ENCODE measurements at regions not wholly inside any gene's neighbourhood (a gene's known extent, or its start where the extent isn't known, plus 50 kb on each side); places are given as distances from the start of the nearest gene placed in this dataset.

DNA sequence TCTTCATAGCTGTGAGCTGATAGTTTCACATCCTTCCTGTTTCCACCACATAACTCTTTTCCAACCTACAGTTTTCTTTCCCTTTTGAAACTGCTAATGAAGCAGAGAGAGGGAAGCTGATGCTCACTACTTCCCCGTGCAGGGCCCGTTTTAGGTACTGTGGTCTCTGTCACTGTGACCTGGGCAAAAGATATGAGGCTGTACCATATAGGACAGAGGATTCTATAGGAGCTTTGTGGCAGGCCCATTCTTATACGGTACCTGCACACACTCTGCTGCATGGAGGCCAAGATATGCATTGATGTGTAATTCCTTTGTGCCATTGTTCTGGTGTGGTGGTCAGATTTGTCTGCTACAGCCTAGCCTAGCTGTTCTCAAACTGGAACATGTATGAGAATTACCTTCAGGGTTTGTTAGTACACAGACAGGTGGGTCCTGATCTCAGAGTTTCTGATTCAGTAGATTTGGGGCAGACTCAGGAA is 577.3 kb downstream of the LMO7 start:
- TF ChIP-seq, protein P1, sequence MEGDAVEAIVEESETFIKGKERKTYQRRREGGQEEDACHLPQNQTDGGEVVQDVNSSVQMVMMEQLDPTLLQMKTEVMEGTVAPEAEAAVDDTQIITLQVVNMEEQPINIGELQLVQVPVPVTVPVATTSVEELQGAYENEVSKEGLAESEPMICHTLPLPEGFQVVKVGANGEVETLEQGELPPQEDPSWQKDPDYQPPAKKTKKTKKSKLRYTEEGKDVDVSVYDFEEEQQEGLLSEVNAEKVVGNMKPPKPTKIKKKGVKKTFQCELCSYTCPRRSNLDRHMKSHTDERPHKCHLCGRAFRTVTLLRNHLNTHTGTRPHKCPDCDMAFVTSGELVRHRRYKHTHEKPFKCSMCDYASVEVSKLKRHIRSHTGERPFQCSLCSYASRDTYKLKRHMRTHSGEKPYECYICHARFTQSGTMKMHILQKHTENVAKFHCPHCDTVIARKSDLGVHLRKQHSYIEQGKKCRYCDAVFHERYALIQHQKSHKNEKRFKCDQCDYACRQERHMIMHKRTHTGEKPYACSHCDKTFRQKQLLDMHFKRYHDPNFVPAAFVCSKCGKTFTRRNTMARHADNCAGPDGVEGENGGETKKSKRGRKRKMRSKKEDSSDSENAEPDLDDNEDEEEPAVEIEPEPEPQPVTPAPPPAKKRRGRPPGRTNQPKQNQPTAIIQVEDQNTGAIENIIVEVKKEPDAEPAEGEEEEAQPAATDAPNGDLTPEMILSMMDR (IDR thresholded peaks at IDR 0.05; ENCODE audit: control extremely low read depth, extremely low read depth, low read depth, missing control alignments): no peak
- ChIA-PET POLR2A (no interaction called here), CTCF (interaction anchor here (0.9 kb wide), 1 partner anchor 17 kb away, joined by 3 read pairs; no protein-coding TSS in a partner anchor)

DNA sequence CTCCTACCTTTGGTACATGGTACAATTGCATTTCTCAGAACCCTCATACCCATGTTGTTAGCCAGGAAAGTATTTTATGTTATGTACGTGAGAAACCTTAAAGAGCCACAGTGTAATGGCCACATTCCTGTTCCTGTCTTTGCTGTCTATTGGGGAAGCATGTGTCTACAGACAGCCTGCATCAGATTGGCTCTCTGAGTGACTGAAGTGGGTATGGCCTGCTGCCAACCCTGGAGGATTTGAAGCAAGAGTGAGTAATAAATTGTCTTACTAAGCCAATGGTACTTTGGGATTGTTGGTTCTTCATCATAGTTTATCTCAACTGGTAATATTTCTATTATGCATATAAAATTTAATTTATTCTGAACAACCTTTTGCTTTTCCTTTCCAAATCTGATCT is 574.1 kb downstream of the LMO7 start:
- POLR2A ChIA-PET: no interaction called here
- TF ChIP-seq, protein P1 (IDR thresholded peaks at IDR 0.05; ENCODE audit: control extremely low read depth, extremely low read depth, low read depth, missing control alignments): no peak
- CTCF ChIA-PET: interaction anchor here (0.9 to 1.7 kb wide), 2 partner anchors 11 to 16 kb away, joined by 3 read pairs; no protein-coding TSS in a partner anchor
- no peak for DNase-seq (ENCODE audit: extremely low spot score)

More for the DNA sequence above, 577.3 kb downstream of the LMO7 start:
- no peak for DNase-seq (ENCODE audit: extremely low spot score)

DNA sequence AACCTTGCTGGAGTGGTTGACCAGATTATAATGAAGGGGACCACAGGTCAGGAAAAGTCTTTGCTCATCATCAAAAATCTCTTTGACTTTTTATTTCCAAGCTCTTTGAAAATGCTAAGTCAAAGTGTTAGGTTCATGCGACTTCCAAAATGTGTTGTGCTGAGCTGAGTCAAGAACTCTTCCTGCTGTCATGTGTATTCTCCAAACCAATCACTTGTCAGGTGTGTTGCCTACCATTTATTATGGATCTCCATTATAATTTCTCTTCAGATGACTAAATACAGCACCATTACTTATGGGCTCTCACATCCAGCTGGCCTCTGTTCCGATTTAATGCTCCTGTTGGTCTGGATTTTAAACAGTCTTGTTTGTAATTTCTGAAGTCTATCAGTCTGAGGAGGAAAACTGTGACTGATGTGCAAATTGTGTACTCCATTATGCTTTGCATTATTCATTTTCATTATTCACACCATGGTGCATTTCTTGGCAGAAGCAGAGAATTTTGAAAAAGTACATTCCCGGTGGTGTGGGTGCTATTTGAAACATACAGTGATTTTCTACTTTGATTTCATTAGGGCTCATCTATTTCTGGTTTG is 562.5 kb downstream of the LMO7 start:
- ChIA-PET POLR2A (no interaction called here), CTCF (interaction anchor here (1.0 to 1.7 kb wide), 3 partner anchors 11 to 30 kb away, joined by 3 to 7 read pairs (median 4); no protein-coding TSS in a partner anchor)
- DNase-seq (ENCODE audit: extremely low spot score): no peak
- TF ChIP-seq, protein P1 (IDR thresholded peaks at IDR 0.05; ENCODE audit: control extremely low read depth, extremely low read depth, low read depth, missing control alignments): no peak

DNA sequence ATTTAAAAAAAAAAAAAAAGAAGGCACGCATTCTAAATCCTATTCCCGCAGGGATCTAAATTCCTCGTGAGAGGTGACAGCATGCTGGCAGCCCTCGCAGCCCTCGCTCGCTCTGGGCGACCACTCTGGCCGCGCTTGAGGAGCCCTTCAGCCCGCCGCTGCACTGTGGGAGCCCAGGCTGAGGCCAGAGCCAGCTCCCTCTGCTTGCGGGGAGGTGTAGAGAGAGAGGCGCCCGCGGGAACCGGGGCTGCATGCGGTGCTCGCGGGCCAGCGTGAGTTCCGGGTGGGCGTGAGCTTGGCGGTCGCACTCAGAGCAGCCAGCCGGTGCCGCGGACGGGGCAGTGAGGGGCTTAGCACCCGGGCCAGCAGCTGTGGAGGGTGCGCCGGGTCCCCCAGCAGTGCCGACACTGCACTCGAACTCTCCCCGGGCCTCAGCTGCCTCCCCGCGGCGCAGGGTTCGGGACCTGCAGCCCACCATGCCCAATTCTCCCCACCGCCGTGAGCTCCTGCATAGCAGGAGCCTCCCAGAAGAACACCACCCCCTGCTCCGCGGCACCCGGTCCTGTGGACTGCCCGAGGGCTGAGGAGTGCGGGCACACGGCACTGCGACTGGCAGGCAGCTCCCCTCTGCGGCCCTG is 553.9 kb downstream of the LMO7 start:
- CTCF ChIA-PET: interaction anchor here (0.9 kb wide), 1 partner anchor 33 kb away, joined by 3 read pairs; no protein-coding TSS in a partner anchor
- POLR2A ChIA-PET: no interaction called here
- TF ChIP-seq, protein P1 (IDR thresholded peaks at IDR 0.05; ENCODE audit: control extremely low read depth, extremely low read depth, low read depth, missing control alignments): no peak
- no peak for DNase-seq (ENCODE audit: extremely low spot score)

DNA sequence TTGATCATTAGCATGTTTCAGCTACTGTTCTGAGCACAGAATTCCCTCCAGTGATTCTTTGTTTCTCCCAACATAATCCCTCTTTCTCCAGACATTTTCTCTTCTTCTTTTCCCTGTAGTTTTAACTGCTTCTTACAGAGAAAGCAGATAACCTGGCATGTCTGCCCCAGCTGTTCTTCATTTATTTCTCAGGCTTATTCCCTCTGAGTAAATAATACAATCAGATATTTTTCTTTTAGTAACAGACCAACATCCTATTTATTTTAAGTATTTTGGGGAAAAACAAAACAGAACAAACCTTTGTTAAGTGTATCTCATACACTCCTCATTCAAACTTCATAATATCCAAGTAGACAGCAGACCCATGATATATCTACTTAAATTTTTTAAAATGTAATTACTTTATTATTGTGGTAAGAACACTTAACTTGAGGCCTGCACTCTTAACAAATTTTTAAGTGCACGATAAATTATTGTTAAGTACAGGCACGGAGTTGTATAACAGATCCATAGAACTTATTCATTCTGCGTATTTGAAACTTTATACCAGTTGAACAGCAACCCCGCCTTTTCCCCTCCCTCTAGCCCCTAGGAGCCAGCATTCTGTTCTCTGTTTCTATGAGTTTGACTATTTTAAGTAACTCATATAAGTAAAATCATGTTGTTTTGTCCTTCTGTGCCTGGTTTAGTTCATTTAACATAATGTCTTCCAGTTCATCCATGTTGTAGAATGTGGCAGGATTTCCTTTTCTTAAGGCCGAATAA is 540.0 kb downstream of the LMO7 start:
- ChIA-PET CTCF (interaction anchor here (0.8 to 1.0 kb wide), 2 partner anchors 12 to 50 kb away, joined by 3 read pairs; no protein-coding TSS in a partner anchor), POLR2A (no interaction called here)
- no peak for DNase-seq (ENCODE audit: extremely low spot score)
- TF ChIP-seq, protein P1 (IDR thresholded peaks at IDR 0.05; ENCODE audit: control extremely low read depth, extremely low read depth, low read depth, missing control alignments): no peak

DNA sequence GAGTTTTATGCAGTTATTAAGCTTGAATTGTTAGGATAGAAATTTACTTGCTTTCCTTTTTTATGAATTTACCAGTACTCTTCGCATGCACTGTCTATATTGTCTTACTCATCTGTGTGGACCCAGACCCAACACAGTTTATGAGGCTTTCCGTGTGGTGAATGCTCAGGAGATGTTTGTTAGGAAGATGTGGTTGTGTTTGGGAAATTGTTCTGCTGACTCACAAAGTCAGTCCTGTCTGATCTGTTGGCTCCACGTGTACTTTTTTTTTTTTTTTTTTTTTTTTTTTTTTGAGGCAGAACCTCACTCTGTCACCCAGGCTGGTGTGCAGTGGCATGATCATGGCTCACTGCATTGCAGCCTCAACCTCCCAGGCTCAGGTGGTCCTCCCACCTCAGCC is 532.5 kb downstream of the LMO7 start:
- POLR2A ChIA-PET: no interaction called here
- CTCF ChIA-PET: interaction anchor here (1.2 kb wide), 1 partner anchor 30 kb away, joined by 4 read pairs; no protein-coding TSS in a partner anchor
- TF ChIP-seq, protein P1 (IDR thresholded peaks at IDR 0.05; ENCODE audit: control extremely low read depth, extremely low read depth, low read depth, missing control alignments): no peak
- DNase-seq (ENCODE audit: extremely low spot score): no peak
